K562 (cell line): ENCODE measurements at regions not wholly inside any gene's neighbourhood (a gene's known extent, or its start where the extent isn't known, plus 50 kb on each side); places are given as distances from the start of the nearest gene placed in this dataset.

Experiments used
- CBFB ChIP-seq: sonication (generic); formaldehyde crosslinking; IDR thresholded peaks from 2 replicates; pipeline ENCODE4 v1.4.0; 2020; ENCODE audit warnings: mild to moderate bottlenecking, missing genetic modification reagents
- ELF2 ChIP-seq: fragments of 250-450 bp; sonication (Bioruptor Pico); IDR thresholded peaks from 2 replicates; pipeline ENCODE4 v1.5.0; 2021; ENCODE audit warnings: mild to moderate bottlenecking
- POLR2AphosphoS5 ChIP-seq: IDR thresholded peaks from 2 replicates; pipeline ENCODE4 v1.6.1; 2011; ENCODE audit warnings: mild to moderate bottlenecking, low read depth, low read length, moderate library complexity; ENCODE audit not compliant: control insufficient read depth, insufficient read depth
- ZSCAN29 ChIP-seq: fragments of 450-650 bp; IDR thresholded peaks from 2 replicates; pipeline ENCODE4 v1.6.1; 2017
- TF ChIP-seq, protein P1 (sequence below), 3 experiments: IDR thresholded peaks in 2 of 3; conservative IDR thresholded peaks in 1 of 3; 2 replicates each; pipeline ENCODE4 v1.5.1; 2011 to 2012; ENCODE audit warnings: low read length in 3 of 3, mild to moderate bottlenecking in 3 of 3, control low read depth in 2 of 3, improper control_type of control experiment in 1 of 3, inconsistent platforms in 1 of 3, low read depth in 1 of 3, mixed read lengths in 1 of 3, moderate library complexity in 1 of 3; ENCODE audit not compliant: insufficient read depth in 2 of 3
- TF ChIP-seq, protein P2 (sequence below), 2 experiments: fragments of 150-350 bp in 1 of 2; IDR thresholded peaks; 2 replicates each; pipeline ENCODE4 v1.6.1; 2012 to 2016; ENCODE audit warnings: low read depth in 2 of 2, low read length in 2 of 2, mild to moderate bottlenecking in 1 of 2, moderate library complexity in 1 of 2

DNA sequence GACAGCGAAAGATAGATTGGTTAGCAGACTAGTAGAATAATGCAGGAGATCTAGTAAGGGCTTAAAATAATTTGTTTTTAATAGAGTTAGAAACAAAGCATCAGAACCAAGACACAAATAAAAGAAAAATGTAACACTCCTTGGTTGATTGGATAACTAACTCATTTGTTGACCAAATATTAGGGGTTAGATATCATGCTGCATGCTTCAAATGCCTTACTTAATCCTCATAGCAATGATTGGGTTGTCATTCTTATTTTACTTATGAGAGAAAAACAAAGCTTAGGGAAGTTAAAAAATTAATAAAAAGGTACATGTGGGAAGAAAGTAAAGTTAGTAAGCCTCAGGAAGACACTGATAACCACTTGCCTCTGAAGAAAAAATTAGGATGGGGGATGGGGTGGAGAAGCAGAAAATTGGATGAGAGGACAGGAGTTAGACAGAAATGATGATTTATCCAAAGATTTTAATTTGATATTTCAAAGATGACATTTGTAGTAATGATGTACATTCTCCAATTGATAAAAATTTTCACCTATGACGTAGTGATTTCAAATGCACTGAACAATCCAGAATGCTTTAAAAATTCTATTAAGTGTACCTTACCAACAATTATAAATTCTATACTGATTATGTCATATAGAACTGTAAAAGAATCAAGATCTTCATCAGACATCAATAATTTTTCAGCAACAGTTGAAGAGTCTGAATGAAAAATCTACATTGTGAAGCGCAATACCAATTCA is 374.7 kb downstream of the COL11A1 start:
- TF ChIP-seq, protein P1, sequence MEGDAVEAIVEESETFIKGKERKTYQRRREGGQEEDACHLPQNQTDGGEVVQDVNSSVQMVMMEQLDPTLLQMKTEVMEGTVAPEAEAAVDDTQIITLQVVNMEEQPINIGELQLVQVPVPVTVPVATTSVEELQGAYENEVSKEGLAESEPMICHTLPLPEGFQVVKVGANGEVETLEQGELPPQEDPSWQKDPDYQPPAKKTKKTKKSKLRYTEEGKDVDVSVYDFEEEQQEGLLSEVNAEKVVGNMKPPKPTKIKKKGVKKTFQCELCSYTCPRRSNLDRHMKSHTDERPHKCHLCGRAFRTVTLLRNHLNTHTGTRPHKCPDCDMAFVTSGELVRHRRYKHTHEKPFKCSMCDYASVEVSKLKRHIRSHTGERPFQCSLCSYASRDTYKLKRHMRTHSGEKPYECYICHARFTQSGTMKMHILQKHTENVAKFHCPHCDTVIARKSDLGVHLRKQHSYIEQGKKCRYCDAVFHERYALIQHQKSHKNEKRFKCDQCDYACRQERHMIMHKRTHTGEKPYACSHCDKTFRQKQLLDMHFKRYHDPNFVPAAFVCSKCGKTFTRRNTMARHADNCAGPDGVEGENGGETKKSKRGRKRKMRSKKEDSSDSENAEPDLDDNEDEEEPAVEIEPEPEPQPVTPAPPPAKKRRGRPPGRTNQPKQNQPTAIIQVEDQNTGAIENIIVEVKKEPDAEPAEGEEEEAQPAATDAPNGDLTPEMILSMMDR (IDR thresholded peaks at IDR 0.05 in 2 of 3, conservative IDR thresholded peaks at IDR 0.05 in 1 of 3; ENCODE audit: insufficient read depth in 2 of 3, low read depth in 1 of 3, low read length in 3 of 3): no peak
- no peak for TF ChIP-seq ELF2 (CRISPR knock-in tag)
- TF ChIP-seq, protein P2, sequence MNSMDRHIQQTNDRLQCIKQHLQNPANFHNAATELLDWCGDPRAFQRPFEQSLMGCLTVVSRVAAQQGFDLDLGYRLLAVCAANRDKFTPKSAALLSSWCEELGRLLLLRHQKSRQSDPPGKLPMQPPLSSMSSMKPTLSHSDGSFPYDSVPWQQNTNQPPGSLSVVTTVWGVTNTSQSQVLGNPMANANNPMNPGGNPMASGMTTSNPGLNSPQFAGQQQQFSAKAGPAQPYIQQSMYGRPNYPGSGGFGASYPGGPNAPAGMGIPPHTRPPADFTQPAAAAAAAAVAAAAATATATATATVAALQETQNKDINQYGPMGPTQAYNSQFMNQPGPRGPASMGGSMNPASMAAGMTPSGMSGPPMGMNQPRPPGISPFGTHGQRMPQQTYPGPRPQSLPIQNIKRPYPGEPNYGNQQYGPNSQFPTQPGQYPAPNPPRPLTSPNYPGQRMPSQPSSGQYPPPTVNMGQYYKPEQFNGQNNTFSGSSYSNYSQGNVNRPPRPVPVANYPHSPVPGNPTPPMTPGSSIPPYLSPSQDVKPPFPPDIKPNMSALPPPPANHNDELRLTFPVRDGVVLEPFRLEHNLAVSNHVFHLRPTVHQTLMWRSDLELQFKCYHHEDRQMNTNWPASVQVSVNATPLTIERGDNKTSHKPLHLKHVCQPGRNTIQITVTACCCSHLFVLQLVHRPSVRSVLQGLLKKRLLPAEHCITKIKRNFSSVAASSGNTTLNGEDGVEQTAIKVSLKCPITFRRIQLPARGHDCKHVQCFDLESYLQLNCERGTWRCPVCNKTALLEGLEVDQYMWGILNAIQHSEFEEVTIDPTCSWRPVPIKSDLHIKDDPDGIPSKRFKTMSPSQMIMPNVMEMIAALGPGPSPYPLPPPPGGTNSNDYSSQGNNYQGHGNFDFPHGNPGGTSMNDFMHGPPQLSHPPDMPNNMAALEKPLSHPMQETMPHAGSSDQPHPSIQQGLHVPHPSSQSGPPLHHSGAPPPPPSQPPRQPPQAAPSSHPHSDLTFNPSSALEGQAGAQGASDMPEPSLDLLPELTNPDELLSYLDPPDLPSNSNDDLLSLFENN (IDR thresholded peaks at IDR 0.05; ENCODE audit: low read depth in 2 of 2, low read length in 2 of 2): no peak
- TF ChIP-seq CBFB (CRISPR knock-in tag): no peak
- TF ChIP-seq POLR2AphosphoS5: no peak
- no peak for TF ChIP-seq ZSCAN29
